SK-N-SH treated with all-trans-retinoic acid at 6 μM for 48 hours (cell line): ENCODE measurements at regions not wholly inside any gene's neighbourhood (a gene's known extent, or its start where the extent isn't known, plus 50 kb on each side); places are given as distances from the start of the nearest gene placed in this dataset.

ENCODE experiments used
- OSR1 ChIP-seq: fragments of 250-450 bp; sonication (Bioruptor Pico); IDR thresholded peaks from 2 replicates; pipeline ENCODE4 v1.8.0; 2022; ENCODE audit warnings: moderate library complexity, mild to moderate bottlenecking, inconsistent platforms
- POU6F1 ChIP-seq: fragments of 250-450 bp; sonication (Bioruptor Pico); IDR thresholded peaks from 2 replicates; pipeline ENCODE4 v1.8.0; 2021; ENCODE audit warnings: low read depth, mild to moderate bottlenecking, moderate library complexity, borderline replicate concordance
- TF ChIP-seq, protein P1 (sequence below): fragments of 250-450 bp; sonication (Bioruptor Pico); IDR thresholded peaks from 2 replicates; pipeline ENCODE4 v1.5.0; 2020; ENCODE audit warnings: mild to moderate bottlenecking, moderate library complexity

GRCh38 chr14:30193845-30194501 lies 266.3 kb upstream of the PRKD1 start:
- TF ChIP-seq POU6F1 (CRISPR knock-in tag) (no peak), OSR1 (CRISPR knock-in tag) (no peak)
- TF ChIP-seq, protein P1, sequence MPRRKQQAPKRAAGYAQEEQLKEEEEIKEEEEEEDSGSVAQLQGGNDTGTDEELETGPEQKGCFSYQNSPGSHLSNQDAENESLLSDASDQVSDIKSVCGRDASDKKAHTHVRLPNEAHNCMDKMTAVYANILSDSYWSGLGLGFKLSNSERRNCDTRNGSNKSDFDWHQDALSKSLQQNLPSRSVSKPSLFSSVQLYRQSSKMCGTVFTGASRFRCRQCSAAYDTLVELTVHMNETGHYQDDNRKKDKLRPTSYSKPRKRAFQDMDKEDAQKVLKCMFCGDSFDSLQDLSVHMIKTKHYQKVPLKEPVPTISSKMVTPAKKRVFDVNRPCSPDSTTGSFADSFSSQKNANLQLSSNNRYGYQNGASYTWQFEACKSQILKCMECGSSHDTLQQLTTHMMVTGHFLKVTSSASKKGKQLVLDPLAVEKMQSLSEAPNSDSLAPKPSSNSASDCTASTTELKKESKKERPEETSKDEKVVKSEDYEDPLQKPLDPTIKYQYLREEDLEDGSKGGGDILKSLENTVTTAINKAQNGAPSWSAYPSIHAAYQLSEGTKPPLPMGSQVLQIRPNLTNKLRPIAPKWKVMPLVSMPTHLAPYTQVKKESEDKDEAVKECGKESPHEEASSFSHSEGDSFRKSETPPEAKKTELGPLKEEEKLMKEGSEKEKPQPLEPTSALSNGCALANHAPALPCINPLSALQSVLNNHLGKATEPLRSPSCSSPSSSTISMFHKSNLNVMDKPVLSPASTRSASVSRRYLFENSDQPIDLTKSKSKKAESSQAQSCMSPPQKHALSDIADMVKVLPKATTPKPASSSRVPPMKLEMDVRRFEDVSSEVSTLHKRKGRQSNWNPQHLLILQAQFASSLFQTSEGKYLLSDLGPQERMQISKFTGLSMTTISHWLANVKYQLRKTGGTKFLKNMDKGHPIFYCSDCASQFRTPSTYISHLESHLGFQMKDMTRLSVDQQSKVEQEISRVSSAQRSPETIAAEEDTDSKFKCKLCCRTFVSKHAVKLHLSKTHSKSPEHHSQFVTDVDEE (CRISPR knock-in tag) = no peak
